K562 (cell line): ENCODE measurements at regions not wholly inside any gene's neighbourhood (a gene's known extent, or its start where the extent isn't known, plus 50 kb on each side); places are given as distances from the start of the nearest gene placed in this dataset.

Experiments
- ATAC-seq: fragments of 200-7000 bp; cut with Tn5 transposase; 3 replicates; pipeline ENCODE4 v1.9.1; 2020; ENCODE audit warnings: moderate library complexity
- BruUV-seq: library from RNA; stranded (reverse); fragments of 400-500 nt; replicated peaks from 2 replicates; lab custom pipeline; 2021; lab: Mats Ljungman, UMichigan
- CTCF ChIA-PET: fragments of 300-600 bp; formaldehyde crosslinking; extraction: SDS; loops from one replicate; lab custom pipeline; 2021; ENCODE audit warnings: low intra/inter-chr PET ratio; lab: Yijun Ruan, JAX
- POLR2A ChIA-PET: fragments of 300-600, 350-650 bp; sonication (Branson Sonifier 250); formaldehyde crosslinking; extraction: SDS; loops from one replicate; lab custom pipeline; 2021; ENCODE audit warnings: antibody characterized with exemption, inconsistent platforms; lab: Yijun Ruan, JAX
- DNase-seq, 4 experiments: peaks; one replicate each; pipeline versions ENCODE4 v3.0.0 to v3.0.0-alpha.2; 2011 to 2018; ENCODE audit warnings: low spot score in 3 of 4, mixed read lengths in 3 of 4; ENCODE audit errors: extremely low read depth in 1 of 4
- FAIRE-seq: peaks from 2 replicates; lab custom pipeline; 2011; peaks lifted over from hg19 to GRCh38; lab: Jason Lieb, UNC
- H2AFZ ChIP-seq: 2 replicates; pipeline ENCODE4 v1.6.0; 2011; ENCODE audit warnings: low read depth, low read length, control low read depth, inconsistent platforms
- H3K27ac ChIP-seq: fragments of 200-600 bp; 3 replicates; pipeline ENCODE4 v1.8.0; 2011; ENCODE audit warnings: low read depth, mild to moderate bottlenecking, control low read depth, inconsistent platforms, low read length, moderate library complexity, mixed read lengths; ENCODE audit errors: extremely low read depth
- H3K27me3 ChIP-seq, 2 experiments: fragments of 300-600 bp in 1 of 2; 2 replicates in 1 of 2; 3 replicates in 1 of 2; pipeline versions ENCODE4 v1.6.0 to v1.8.0; 2011; ENCODE audit warnings: inconsistent platforms in 2 of 2, low read length in 2 of 2, mild to moderate bottlenecking in 1 of 2, mixed read lengths in 1 of 2, moderate library complexity in 1 of 2; ENCODE audit not compliant: control insufficient read depth in 2 of 2, insufficient read depth in 2 of 2
- H3K36me3 ChIP-seq: fragments of 300-600 bp; 3 replicates; pipeline ENCODE4 v1.8.0; 2011; ENCODE audit warnings: mild to moderate bottlenecking, low read length, inconsistent platforms; ENCODE audit not compliant: control insufficient read depth, insufficient read depth
- H3K4me1 ChIP-seq, 2 experiments: fragments of 200-600 bp in 1 of 2; replicated peaks in 1 of 2; 2 replicates in 1 of 2; 3 replicates in 1 of 2; pipeline versions ENCODE4 v1.5.1 to v1.8.0; 2011; ENCODE audit warnings: inconsistent platforms in 2 of 2, low read length in 2 of 2, mild to moderate bottlenecking in 1 of 2, mixed read lengths in 1 of 2, moderate library complexity in 1 of 2; ENCODE audit not compliant: control insufficient read depth in 2 of 2, insufficient read depth in 2 of 2
- H3K4me2 ChIP-seq: 2 replicates; pipeline ENCODE4 v1.6.1; 2011; ENCODE audit warnings: low read length, control low read depth, inconsistent platforms, mixed read lengths; ENCODE audit not compliant: insufficient read depth
- H3K4me3 ChIP-seq: fragments of 200-600 bp; sonication (generic), shearing (Covaris generic); 2 replicates; pipeline ENCODE4 v1.5.1; 2016; ENCODE audit warnings: control low read depth, inconsistent platforms
- H3K79me2 ChIP-seq: fragments of 200-600 bp; 3 replicates; pipeline ENCODE4 v1.8.0; 2011; ENCODE audit warnings: low read length, inconsistent platforms; ENCODE audit not compliant: control insufficient read depth, insufficient read depth
- H3K9ac ChIP-seq, 2 experiments: 2 replicates each; pipeline versions ENCODE4 v1.6.0 to v1.6.1; 2011; ENCODE audit warnings: low read depth in 2 of 2, low read length in 2 of 2, control low read depth in 1 of 2, inconsistent platforms in 1 of 2, mild to moderate bottlenecking in 1 of 2, mixed read lengths in 1 of 2; ENCODE audit not compliant: insufficient read depth in 1 of 2
- H3K9me1 ChIP-seq: one replicate; pipeline ENCODE4 v1.6.0; 2011; ENCODE audit warnings: inconsistent platforms, mild to moderate bottlenecking, low read length, moderate library complexity; ENCODE audit not compliant: control insufficient read depth, insufficient read depth
- H3K9me3 ChIP-seq: replicated peaks from 2 replicates; pipeline ENCODE4 v1.5.1; 2011; ENCODE audit warnings: low read depth, low read length, inconsistent platforms; ENCODE audit not compliant: control insufficient read depth, insufficient read depth
- H4K20me1 ChIP-seq: replicated peaks from 2 replicates; pipeline ENCODE4 v1.6.1; 2011; ENCODE audit warnings: low read length, inconsistent platforms, mixed read lengths; ENCODE audit not compliant: control insufficient read depth, insufficient read depth
- BRD4 ChIP-seq: fragments of 200-600 bp; sonication (generic); IDR thresholded peaks from 2 replicates; pipeline ENCODE4 v1.6.1; 2017; ENCODE audit warnings: inconsistent platforms
- CBFB ChIP-seq: sonication (generic); formaldehyde crosslinking; IDR thresholded peaks from 2 replicates; pipeline ENCODE4 v1.4.0; 2020; ENCODE audit warnings: mild to moderate bottlenecking, missing genetic modification reagents
- ILF3 ChIP-seq: fragments of 450-650 bp; IDR thresholded peaks from 2 replicates; pipeline ENCODE4 v1.6.1; 2018; ENCODE audit warnings: antibody characterized with exemption, mild to moderate bottlenecking, moderate library complexity, borderline replicate concordance
- LEF1 ChIP-seq: fragments of 450-650 bp; IDR thresholded peaks from 2 replicates; pipeline ENCODE4 v1.6.1; 2016; ENCODE audit warnings: mild to moderate bottlenecking
- NR4A1 ChIP-seq, 2 experiments: fragments of 250-450 bp in 1 of 2; fragments of 450-650 bp in 1 of 2; sonication (Bioruptor Pico) in 1 of 2; IDR thresholded peaks; 2 replicates each; pipeline versions ENCODE4 v1.4.0 to v1.6.1; 2016 to 2020; ENCODE audit warnings: mild to moderate bottlenecking in 2 of 2, missing compliant biosample characterization in 1 of 2, missing genetic modification characterization in 1 of 2, moderate library complexity in 1 of 2
- TRIM24 ChIP-seq, 2 experiments: fragments of 450-650 bp; IDR thresholded peaks; 2 replicates each; pipeline ENCODE4 v1.6.1; 2016
- ZNF239 ChIP-seq: fragments of 250-450 bp; sonication (Bioruptor Pico); IDR thresholded peaks from 2 replicates; pipeline ENCODE4 v1.4.0; 2020; ENCODE audit warnings: mild to moderate bottlenecking
- WGBS: fragments of 100-300 bp; shearing (Covaris generic); methylation state at CpG from one replicate; pipeline ENCODE4 v1.1.6; 2016; ENCODE audit warnings: low coverage, mixed read lengths; ENCODE audit not compliant: insufficient coverage; ENCODE audit errors: missing lambda C conversion rate; 5-methylcytosine and 5-hydroxymethylcytosine counted together
- in situ Hi-C: fragments of 300-500 bp; cut with MboI; formaldehyde crosslinking; loops from 4 replicates; pipeline ENCODE4 v1.15.0; 2018; ENCODE audit warnings: inconsistent platforms, mixed read lengths
- intact Hi-C: fragments of 100-400 bp; cut with micrococcal nuclease; formaldehyde crosslinking; loops from 2 replicates; pipeline ENCODE4 v1.14.2; 2022
- TF ChIP-seq, protein P1 (sequence below): fragments of 250-450 bp; sonication (Bioruptor Pico); IDR thresholded peaks from 2 replicates; pipeline ENCODE4 v1.4.0; 2020; ENCODE audit warnings: mild to moderate bottlenecking
- TF ChIP-seq, protein P2 (sequence below), 2 experiments: IDR thresholded peaks; 2 replicates each; pipeline ENCODE4 v1.6.1; 2012; ENCODE audit warnings: improper control_type of control experiment in 2 of 2, low read depth in 2 of 2, low read length in 2 of 2, borderline replicate concordance in 1 of 2
- TF ChIP-seq, protein P3 (sequence below): fragments of 450-650 bp; IDR thresholded peaks from 2 replicates; pipeline ENCODE4 v1.6.1; 2016; ENCODE audit warnings: low read depth

GRCh38 chr2:126408671-126409070, 247.3 kb upstream of the GYPC start (continued):
- TF ChIP-seq, protein P1, sequence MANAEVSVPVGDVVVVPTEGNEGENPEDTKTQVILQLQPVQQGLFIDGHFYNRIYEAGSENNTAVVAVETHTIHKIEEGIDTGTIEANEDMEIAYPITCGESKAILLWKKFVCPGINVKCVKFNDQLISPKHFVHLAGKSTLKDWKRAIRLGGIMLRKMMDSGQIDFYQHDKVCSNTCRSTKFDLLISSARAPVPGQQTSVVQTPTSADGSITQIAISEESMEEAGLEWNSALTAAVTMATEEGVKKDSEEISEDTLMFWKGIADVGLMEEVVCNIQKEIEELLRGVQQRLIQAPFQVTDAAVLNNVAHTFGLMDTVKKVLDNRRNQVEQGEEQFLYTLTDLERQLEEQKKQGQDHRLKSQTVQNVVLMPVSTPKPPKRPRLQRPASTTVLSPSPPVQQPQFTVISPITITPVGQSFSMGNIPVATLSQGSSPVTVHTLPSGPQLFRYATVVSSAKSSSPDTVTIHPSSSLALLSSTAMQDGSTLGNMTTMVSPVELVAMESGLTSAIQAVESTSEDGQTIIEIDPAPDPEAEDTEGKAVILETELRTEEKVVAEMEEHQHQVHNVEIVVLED (CRISPR knock-in tag) = no peak
- TF ChIP-seq, protein P2, sequence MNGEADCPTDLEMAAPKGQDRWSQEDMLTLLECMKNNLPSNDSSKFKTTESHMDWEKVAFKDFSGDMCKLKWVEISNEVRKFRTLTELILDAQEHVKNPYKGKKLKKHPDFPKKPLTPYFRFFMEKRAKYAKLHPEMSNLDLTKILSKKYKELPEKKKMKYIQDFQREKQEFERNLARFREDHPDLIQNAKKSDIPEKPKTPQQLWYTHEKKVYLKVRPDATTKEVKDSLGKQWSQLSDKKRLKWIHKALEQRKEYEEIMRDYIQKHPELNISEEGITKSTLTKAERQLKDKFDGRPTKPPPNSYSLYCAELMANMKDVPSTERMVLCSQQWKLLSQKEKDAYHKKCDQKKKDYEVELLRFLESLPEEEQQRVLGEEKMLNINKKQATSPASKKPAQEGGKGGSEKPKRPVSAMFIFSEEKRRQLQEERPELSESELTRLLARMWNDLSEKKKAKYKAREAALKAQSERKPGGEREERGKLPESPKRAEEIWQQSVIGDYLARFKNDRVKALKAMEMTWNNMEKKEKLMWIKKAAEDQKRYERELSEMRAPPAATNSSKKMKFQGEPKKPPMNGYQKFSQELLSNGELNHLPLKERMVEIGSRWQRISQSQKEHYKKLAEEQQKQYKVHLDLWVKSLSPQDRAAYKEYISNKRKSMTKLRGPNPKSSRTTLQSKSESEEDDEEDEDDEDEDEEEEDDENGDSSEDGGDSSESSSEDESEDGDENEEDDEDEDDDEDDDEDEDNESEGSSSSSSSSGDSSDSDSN (IDR thresholded peaks at IDR 0.05; ENCODE audit: borderline replicate concordance in 1 of 2, low read depth in 2 of 2, low read length in 2 of 2) = no peak

- H3K4me2 ChIP-seq = no peak overlapping the region
- H3K9me1 ChIP-seq = no peaks in the 10 kb centered on the region
- no peaks in the 10 kb centered on the region for H3K9me3 ChIP-seq
- H3K9ac ChIP-seq = no peak overlapping the region
- H3K4me3 ChIP-seq = no peak overlapping the region
- intact Hi-C loops (no loop called here), in situ Hi-C loops (no loop called here)
- H4K20me1 ChIP-seq = no peaks in the 10 kb centered on the region
- DNase-seq = no peak
- H3K4me1 ChIP-seq = no peaks in the 10 kb centered on the region
- H3K36me3 ChIP-seq = no peaks in the 10 kb centered on the region
- 0% methylated on average over 3 of the region's 3 CpGs for WGBS
- no peak for TF ChIP-seq LEF1
- no peak for TF ChIP-seq BRD4
- TF ChIP-seq, protein P3, sequence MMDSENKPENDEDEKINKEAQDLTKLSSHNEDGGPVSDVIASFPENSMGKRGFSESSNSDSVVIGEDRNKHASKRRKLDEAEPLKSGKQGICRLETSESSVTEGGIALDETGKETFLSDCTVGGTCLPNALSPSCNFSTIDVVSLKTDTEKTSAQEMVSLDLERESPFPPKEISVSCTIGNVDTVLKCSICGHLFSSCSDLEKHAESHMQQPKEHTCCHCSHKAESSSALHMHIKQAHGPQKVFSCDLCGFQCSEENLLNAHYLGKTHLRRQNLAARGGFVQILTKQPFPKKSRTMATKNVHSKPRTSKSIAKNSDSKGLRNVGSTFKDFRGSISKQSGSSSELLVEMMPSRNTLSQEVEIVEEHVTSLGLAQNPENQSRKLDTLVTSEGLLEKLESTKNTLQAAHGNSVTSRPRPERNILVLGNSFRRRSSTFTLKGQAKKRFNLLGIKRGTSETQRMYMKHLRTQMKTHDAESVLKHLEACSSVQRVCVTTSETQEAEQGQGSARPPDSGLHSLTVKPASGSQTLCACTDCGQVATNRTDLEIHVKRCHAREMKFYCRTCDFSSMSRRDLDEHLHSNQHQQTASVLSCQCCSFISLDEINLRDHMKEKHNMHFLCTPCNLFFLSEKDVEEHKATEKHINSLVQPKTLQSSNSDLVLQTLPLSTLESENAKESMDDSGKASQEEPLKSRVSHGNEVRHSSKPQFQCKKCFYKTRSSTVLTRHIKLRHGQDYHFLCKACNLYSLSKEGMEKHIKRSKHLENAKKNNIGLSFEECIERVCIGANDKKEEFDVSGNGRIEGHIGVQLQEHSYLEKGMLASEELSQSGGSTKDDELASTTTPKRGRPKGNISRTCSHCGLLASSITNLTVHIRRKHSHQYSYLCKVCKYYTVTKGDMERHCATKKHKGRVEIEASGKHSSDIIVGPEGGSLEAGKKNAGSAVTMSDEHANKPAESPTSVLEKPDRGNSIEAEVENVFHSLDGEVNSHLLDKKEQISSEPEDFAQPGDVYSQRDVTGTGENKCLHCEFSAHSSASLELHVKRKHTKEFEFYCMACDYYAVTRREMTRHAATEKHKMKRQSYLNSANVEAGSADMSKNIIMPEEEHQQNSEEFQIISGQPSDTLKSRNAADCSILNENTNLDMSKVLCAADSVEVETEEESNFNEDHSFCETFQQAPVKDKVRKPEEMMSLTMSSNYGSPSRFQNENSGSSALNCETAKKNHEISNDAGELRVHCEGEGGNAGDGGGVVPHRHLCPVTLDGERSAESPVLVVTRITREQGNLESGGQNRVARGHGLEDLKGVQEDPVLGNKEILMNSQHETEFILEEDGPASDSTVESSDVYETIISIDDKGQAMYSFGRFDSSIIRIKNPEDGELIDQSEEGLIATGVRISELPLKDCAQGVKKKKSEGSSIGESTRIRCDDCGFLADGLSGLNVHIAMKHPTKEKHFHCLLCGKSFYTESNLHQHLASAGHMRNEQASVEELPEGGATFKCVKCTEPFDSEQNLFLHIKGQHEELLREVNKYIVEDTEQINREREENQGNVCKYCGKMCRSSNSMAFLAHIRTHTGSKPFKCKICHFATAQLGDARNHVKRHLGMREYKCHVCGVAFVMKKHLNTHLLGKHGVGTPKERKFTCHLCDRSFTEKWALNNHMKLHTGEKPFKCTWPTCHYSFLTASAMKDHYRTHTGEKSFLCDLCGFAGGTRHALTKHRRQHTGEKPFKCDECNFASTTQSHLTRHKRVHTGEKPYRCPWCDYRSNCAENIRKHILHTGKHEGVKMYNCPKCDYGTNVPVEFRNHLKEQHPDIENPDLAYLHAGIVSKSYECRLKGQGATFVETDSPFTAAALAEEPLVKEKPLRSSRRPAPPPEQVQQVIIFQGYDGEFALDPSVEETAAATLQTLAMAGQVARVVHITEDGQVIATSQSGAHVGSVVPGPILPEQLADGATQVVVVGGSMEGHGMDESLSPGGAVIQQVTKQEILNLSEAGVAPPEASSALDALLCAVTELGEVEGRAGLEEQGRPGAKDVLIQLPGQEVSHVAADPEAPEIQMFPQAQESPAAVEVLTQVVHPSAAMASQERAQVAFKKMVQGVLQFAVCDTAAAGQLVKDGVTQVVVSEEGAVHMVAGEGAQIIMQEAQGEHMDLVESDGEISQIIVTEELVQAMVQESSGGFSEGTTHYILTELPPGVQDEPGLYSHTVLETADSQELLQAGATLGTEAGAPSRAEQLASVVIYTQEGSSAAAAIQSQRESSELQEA = no peak
- no peak for TF ChIP-seq TRIM24 (IDR thresholded peaks at IDR 0.05)
- no peak for TF ChIP-seq ZNF239 (CRISPR knock-in tag)
- TF ChIP-seq NR4A1 (CRISPR knock-in tag; IDR thresholded peaks at IDR 0.05) = no peak
- no peak for TF ChIP-seq NR4A1 (tag; IDR thresholded peaks at IDR 0.05)
- TF ChIP-seq CBFB (CRISPR knock-in tag) = no peak
- no peak for TF ChIP-seq ILF3
- POLR2A ChIA-PET = no interaction called here
- H3K79me2 ChIP-seq = no peaks in the 10 kb centered on the region
- ATAC-seq = no peak
- H2AFZ ChIP-seq = no peak overlapping the region
- BruUV-seq = no TSS peak
- FAIRE-seq = no peak
- no peaks in the 10 kb centered on the region for H3K27me3 ChIP-seq
- CTCF ChIA-PET = no interaction called here
- no peak overlapping the region for H3K27ac ChIP-seq
These were observed 246.1 kb upstream of the GYPC start for GRCh38 chr2:126409850-126410249.
